IPS-18a (cell line): ENCODE measurements at regions not wholly inside any gene's neighbourhood (a gene's known extent, or its start where the extent isn't known, plus 50 kb on each side); places are given as distances from the start of the nearest gene placed in this dataset.

Experiments used
- H3K27ac ChIP-seq: one replicate; pipeline ENCODE4 v1.5.1; 2013; ENCODE audit warnings: low read length
- H3K27me3 ChIP-seq: one replicate; pipeline ENCODE4 v1.6.1; 2013; ENCODE audit warnings: mild to moderate bottlenecking, low read length; ENCODE audit not compliant: control insufficient read depth, insufficient read depth
- H3K36me3 ChIP-seq: one replicate; pipeline ENCODE4 v1.6.1; 2013; ENCODE audit warnings: low read depth, low read length; ENCODE audit not compliant: control insufficient read depth
- H3K4me1 ChIP-seq: one replicate; pipeline ENCODE4 v1.6.1; 2013; ENCODE audit warnings: low read depth, low read length; ENCODE audit not compliant: control insufficient read depth
- H3K4me3 ChIP-seq: one replicate; pipeline ENCODE4 v1.5.1; 2013; ENCODE audit warnings: low read length
- H3K9ac ChIP-seq: one replicate; pipeline ENCODE4 v1.6.1; 2013; ENCODE audit warnings: mild to moderate bottlenecking, low read length, moderate library complexity
- H3K9me3 ChIP-seq: one replicate; pipeline ENCODE4 v1.6.1; 2013; ENCODE audit warnings: low read depth, low read length; ENCODE audit not compliant: control insufficient read depth

- Histone ChIP-seq H3K36me3 (no peaks in the 10 kb centered on the region), H3K9me3 (no peaks in the 10 kb centered on the region), H3K9ac (no peak overlapping the region), H3K4me3 (no peak overlapping the region), H3K4me1 (no peaks in the 10 kb centered on the region), H3K27me3 (no peaks in the 10 kb centered on the region), H3K27ac (no peak overlapping the region)
Measured at GRCh38 chr3:104564045-104564643, 802.6 kb upstream of the ALCAM start.

GRCh38 chr3:104566054-104566453 lies 800.7 kb upstream of the ALCAM start:
- no peak overlapping the region for H3K9ac ChIP-seq
- H3K36me3 ChIP-seq, result no peaks in the 10 kb centered on the region
- H3K4me1 ChIP-seq, result no peaks in the 10 kb centered on the region

GRCh38 chr3:104575634-104576033 lies 791.1 kb upstream of the ALCAM start:
- H3K4me1 ChIP-seq, result no peaks in the 10 kb centered on the region
- H3K4me3 ChIP-seq, result no peak overlapping the region
- H3K27ac ChIP-seq, result no peak overlapping the region
- no peaks in the 10 kb centered on the region for H3K36me3 ChIP-seq
- H3K27me3 ChIP-seq, result no peaks in the 10 kb centered on the region
- H3K9me3 ChIP-seq, result peaks cover 38% of the 10 kb centered on the region
- no peak overlapping the region for H3K9ac ChIP-seq

More at GRCh38 chr3:104566054-104566453, 800.7 kb upstream of the ALCAM start:
- H3K9me3 ChIP-seq, result no peaks in the 10 kb centered on the region
- no peaks in the 10 kb centered on the region for H3K27me3 ChIP-seq
- no peak overlapping the region for H3K4me3 ChIP-seq
- no peak overlapping the region for H3K27ac ChIP-seq

GRCh38 chr3:104578558-104578957 lies 788.2 kb upstream of the ALCAM start:
- Histone ChIP-seq H3K4me3 (no peak overlapping the region), H3K36me3 (no peaks in the 10 kb centered on the region), H3K4me1 (no peaks in the 10 kb centered on the region), H3K9ac (no peak overlapping the region), H3K9me3 (peaks cover 38% of the 10 kb centered on the region), H3K27me3 (no peaks in the 10 kb centered on the region), H3K27ac (no peak overlapping the region)

GRCh38 chr3:104582092-104582491 lies 784.6 kb upstream of the ALCAM start:
- no peaks in the 10 kb centered on the region for H3K36me3 ChIP-seq
- H3K9me3 ChIP-seq, result peaks cover 20% of the 10 kb centered on the region
- H3K4me1 ChIP-seq, result no peaks in the 10 kb centered on the region
- H3K27ac ChIP-seq, result no peak overlapping the region
- H3K4me3 ChIP-seq, result no peak overlapping the region
- H3K27me3 ChIP-seq, result no peaks in the 10 kb centered on the region
- no peak overlapping the region for H3K9ac ChIP-seq

GRCh38 chr3:104584682-104585081 lies 782.0 kb upstream of the ALCAM start:
- Histone ChIP-seq H3K9ac (no peak overlapping the region), H3K36me3 (no peaks in the 10 kb centered on the region), H3K4me1 (no peaks in the 10 kb centered on the region), H3K9me3 (no peaks in the 10 kb centered on the region), H3K27me3 (no peaks in the 10 kb centered on the region), H3K27ac (no peak overlapping the region), H3K4me3 (no peak overlapping the region)

- Histone ChIP-seq H3K9ac (no peak overlapping the region), H3K9me3 (no peaks in the 10 kb centered on the region), H3K4me1 (no peaks in the 10 kb centered on the region), H3K36me3 (no peaks in the 10 kb centered on the region), H3K27me3 (no peaks in the 10 kb centered on the region), H3K4me3 (no peak overlapping the region), H3K27ac (no peak overlapping the region)
Measured at GRCh38 chr3:104586344-104586743, 780.4 kb upstream of the ALCAM start.

- no peaks in the 10 kb centered on the region for H3K9me3 ChIP-seq
- no peak overlapping the region for H3K27ac ChIP-seq
- H3K36me3 ChIP-seq, result no peaks in the 10 kb centered on the region
- no peaks in the 10 kb centered on the region for H3K4me1 ChIP-seq
- H3K4me3 ChIP-seq, result no peak overlapping the region
- H3K9ac ChIP-seq, result no peak overlapping the region
- H3K27me3 ChIP-seq, result no peaks in the 10 kb centered on the region
Measured at GRCh38 chr3:104588442-104588841, 778.3 kb upstream of the ALCAM start.

- Histone ChIP-seq H3K9me3 (no peaks in the 10 kb centered on the region), H3K36me3 (no peaks in the 10 kb centered on the region), H3K9ac (no peak overlapping the region), H3K4me3 (no peak overlapping the region), H3K4me1 (no peaks in the 10 kb centered on the region), H3K27me3 (no peaks in the 10 kb centered on the region), H3K27ac (no peak overlapping the region)
Measured at GRCh38 chr3:104591776-104592175, 774.9 kb upstream of the ALCAM start.

- no peaks in the 10 kb centered on the region for H3K9me3 ChIP-seq
- H3K27ac ChIP-seq, result no peak overlapping the region
- H3K27me3 ChIP-seq, result no peaks in the 10 kb centered on the region
- no peak overlapping the region for H3K4me3 ChIP-seq
- no peaks in the 10 kb centered on the region for H3K36me3 ChIP-seq
- H3K9ac ChIP-seq, result no peak overlapping the region
- H3K4me1 ChIP-seq, result no peaks in the 10 kb centered on the region
Measured at GRCh38 chr3:104594491-104594890, 772.2 kb upstream of the ALCAM start.

GRCh38 chr3:104596054-104596453 lies 770.7 kb upstream of the ALCAM start:
- no peak overlapping the region for H3K9ac ChIP-seq
- H3K9me3 ChIP-seq, result no peaks in the 10 kb centered on the region
- no peaks in the 10 kb centered on the region for H3K27me3 ChIP-seq
- H3K36me3 ChIP-seq, result no peaks in the 10 kb centered on the region
- no peak overlapping the region for H3K27ac ChIP-seq
- no peak overlapping the region for H3K4me3 ChIP-seq
- H3K4me1 ChIP-seq, result no peaks in the 10 kb centered on the region

GRCh38 chr3:104596551-104596950 lies 770.2 kb upstream of the ALCAM start:
- no peak overlapping the region for H3K4me3 ChIP-seq
- H3K9me3 ChIP-seq, result no peaks in the 10 kb centered on the region
- no peaks in the 10 kb centered on the region for H3K36me3 ChIP-seq
- H3K27me3 ChIP-seq, result no peaks in the 10 kb centered on the region
- H3K4me1 ChIP-seq, result no peaks in the 10 kb centered on the region
- no peak overlapping the region for H3K9ac ChIP-seq
- no peak overlapping the region for H3K27ac ChIP-seq
